D721Med (cell line): ENCODE measurements at regions not wholly inside any gene's neighbourhood (a gene's known extent, or its start where the extent isn't known, plus 50 kb on each side); places are given as distances from the start of the nearest gene placed in this dataset.

Source experiments
- DNase-seq: peaks from one replicate; pipeline ENCODE4 v3.0.0; 2011; ENCODE audit warnings: low spot score; ENCODE audit not compliant: insufficient read length
- FAIRE-seq: peaks from 2 replicates; lab custom pipeline; 2011; peaks lifted over from hg19 to GRCh38; lab: Jason Lieb, UNC
- TF ChIP-seq, protein P1 (sequence below): IDR thresholded peaks from 2 replicates; pipeline ENCODE4 v1.5.1; 2012; ENCODE audit warnings: mild to moderate bottlenecking, control low read depth; ENCODE audit not compliant: insufficient read depth; ENCODE audit errors: missing control alignments

DNA sequence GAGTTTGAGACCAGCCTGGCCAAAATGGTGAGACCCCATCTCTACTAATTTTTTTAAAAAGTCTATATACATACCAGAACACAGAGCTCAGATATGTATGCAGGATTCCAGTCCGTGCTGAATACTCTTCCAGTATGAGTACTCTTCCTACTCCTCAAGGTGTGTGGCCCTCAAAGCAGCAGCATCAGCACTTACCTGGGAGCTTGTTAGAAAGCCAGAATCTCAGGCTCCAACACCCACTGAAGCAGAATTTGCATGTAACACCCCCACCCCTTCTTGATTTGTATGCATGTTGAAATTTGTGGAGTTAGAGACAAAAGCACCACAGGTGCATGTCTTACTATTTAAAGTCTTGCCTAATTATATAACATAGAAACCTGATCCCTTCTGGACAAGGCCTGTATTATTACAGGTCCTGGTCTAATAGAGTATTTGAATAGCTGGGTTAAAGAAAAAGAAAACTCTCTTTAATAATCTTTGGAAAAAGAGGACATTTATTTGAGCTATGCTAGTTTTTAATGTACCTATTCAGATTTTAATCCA, 50.3 kb upstream of the NFE2L2 start:
- DNase-seq = no peak
- FAIRE-seq = no peak
- TF ChIP-seq, protein P1, sequence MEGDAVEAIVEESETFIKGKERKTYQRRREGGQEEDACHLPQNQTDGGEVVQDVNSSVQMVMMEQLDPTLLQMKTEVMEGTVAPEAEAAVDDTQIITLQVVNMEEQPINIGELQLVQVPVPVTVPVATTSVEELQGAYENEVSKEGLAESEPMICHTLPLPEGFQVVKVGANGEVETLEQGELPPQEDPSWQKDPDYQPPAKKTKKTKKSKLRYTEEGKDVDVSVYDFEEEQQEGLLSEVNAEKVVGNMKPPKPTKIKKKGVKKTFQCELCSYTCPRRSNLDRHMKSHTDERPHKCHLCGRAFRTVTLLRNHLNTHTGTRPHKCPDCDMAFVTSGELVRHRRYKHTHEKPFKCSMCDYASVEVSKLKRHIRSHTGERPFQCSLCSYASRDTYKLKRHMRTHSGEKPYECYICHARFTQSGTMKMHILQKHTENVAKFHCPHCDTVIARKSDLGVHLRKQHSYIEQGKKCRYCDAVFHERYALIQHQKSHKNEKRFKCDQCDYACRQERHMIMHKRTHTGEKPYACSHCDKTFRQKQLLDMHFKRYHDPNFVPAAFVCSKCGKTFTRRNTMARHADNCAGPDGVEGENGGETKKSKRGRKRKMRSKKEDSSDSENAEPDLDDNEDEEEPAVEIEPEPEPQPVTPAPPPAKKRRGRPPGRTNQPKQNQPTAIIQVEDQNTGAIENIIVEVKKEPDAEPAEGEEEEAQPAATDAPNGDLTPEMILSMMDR = no peak

DNA sequence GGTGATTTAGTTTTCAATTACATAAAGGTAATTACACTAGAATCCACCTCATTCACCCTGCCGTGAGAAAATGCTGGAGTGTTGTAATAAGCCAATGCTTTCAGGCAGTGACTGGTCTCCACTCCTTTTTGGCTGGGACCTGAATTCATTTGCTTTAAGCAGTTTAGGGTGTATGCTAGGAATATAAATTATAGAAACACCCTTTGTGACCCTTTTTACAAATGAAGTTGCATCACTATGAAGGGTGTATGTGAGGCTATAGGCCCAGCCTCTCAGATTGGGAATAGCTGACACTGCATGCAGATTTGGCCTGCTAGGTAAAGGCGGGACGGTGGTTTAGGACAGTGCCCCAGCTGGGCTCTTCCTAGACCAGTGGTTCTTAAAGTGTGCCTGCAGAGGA, 50.8 kb upstream of the NFE2L2 start:
- TF ChIP-seq, protein P1 = no peak
- no peak for FAIRE-seq
- no peak for DNase-seq

DNA sequence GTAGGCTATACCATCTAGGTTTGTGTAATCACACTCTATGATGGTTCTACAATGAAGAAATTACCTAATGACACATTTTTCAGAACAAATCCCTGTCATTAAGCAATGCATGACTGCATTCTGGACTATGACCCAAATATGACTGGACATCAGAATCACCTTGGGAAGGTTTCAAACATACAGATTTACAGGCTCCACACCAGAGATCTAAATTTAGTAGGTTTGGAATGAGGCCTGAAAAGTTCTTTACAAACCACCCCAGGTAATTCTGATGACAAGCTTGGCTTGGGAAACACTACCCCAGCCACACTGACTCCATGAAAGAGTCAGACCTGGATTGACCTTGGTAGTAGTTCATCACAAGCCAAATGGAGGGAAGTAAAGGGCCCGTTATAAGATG, 52.2 kb upstream of the NFE2L2 start:
- FAIRE-seq = no peak

DNA sequence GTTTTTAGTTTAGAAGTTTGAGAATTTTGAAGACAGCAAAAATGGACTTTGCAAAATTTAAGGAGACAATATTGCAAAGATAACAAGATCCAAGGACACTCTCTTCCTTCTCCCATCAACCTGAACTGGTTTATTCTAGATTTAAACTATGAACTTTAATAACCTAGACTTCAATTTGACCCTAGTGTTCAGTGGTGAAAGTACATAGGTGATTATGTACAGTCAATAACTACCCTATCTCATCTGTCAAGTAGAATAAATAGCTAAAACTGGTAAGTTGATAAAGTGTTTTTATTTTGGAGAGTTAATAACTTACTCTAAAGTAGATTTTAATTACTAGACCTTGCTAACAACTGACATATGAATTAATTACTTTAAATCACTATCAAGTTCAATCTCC, 52.9 kb upstream of the NFE2L2 start:
- DNase-seq (no peak), FAIRE-seq (no peak)
- TF ChIP-seq, protein P1 = no peak

More for the DNA sequence above, 52.2 kb upstream of the NFE2L2 start:
- TF ChIP-seq, protein P1 = no peak
- no peak for DNase-seq

DNA sequence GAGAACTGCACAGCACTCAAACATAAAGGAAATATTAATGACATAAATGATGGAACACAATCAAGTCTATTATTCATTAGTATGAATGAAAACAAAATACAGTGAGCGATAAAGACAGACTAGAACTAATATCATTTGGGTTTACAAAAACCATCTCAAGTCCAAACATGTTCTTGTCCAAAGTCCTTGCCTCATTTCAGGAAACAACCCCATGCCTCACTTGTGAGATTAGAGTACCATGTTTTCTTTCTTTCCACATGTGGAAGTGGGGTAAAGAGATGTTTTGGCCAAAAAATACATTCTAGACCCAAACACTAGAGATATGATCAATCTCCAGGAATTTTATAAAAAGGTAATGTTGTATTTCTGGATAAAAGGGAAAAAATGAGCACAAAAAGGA, 53.3 kb upstream of the NFE2L2 start:
- no peak for DNase-seq
- TF ChIP-seq, protein P1 = no peak
- no peak for FAIRE-seq

DNA sequence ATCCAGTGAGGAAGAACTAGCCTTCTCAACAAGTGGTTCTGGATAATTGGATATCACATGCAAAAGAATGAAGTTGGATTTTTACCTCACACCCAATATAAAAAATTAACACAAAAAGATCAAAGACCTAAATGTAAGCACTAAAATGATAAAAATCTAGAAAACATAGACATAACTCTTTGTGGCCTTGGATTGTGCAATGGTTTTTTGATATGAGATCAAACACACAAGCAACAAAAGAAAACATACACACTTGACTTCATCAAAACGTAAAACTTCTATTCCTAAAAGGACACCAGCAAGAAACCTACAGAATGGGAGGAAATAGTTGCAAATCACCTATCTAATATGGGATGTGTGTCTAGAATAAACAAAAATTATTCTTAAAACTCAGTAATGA, 54.1 kb upstream of the NFE2L2 start:
- no peak for FAIRE-seq
- TF ChIP-seq, protein P1 = no peak
- no peak for DNase-seq

DNA sequence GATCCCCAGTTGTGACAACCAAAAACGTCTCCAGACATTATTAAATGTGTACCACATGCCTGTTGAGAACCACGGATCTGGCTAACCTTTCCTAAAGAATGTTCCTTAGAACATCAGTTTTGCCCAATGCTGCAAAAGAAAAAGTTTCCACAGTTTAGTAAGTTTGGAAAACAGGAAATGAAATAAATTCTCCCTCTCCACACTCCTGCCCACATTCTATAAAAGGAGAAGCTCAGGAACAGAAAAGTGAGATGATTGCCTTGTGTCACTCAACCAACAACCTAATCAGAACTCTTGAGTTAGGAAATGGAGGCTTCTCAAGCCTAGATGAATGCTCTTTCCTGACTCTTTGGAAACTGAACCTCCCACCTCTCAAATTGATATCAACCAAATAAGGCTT, 56.1 kb upstream of the NFE2L2 start:
- no peak for FAIRE-seq
- TF ChIP-seq, protein P1 = no peak
- DNase-seq = no peak
